B cell (primary cell): ENCODE measurements at regions not wholly inside any gene's neighbourhood (a gene's known extent, or its start where the extent isn't known, plus 50 kb on each side); places are given as distances from the start of the nearest gene placed in this dataset.
A peak's percentile ranks its signal among the peaks of the same experiment; 100 is the strongest.

Experiments
- ATAC-seq: fragments of 200-7000 bp; cut with Tn5 transposase; one replicate; pipeline ENCODE4 v1.10.0; 2021; ENCODE audit warnings: low read depth, mild to moderate bottlenecking, moderate number of reproducible peaks, moderate library complexity
- CTCF ChIA-PET: fragments of 350-600 bp; sonication (Branson Sonifier 250); formaldehyde crosslinking; loops from one replicate; lab custom pipeline; 2021; ENCODE audit warnings: antibody characterized with exemption, inconsistent platforms; lab: Charles Lee
- POLR2A ChIA-PET: fragments of 350-600 bp; sonication (Branson Sonifier 250); formaldehyde crosslinking; loops from one replicate; lab custom pipeline; 2021; ENCODE audit warnings: antibody characterized with exemption; lab: Charles Lee
- DNase-seq: peaks from one replicate; pipeline ENCODE4 v3.0.0; 2013
- H2AFZ ChIP-seq: 2 replicates; pipeline ENCODE4 v1.6.1; 2012; ENCODE audit warnings: mild to moderate bottlenecking, low read depth, low read length; ENCODE audit not compliant: insufficient read depth, poor library complexity, severe bottlenecking
- H3K27ac ChIP-seq, 2 donors: 1 replicate in 1 of 2; 2 replicates in 1 of 2; pipeline ENCODE4 v1.5.1; 2012 to 2013; ENCODE audit warnings: low read length in 2 of 2, mild to moderate bottlenecking in 2 of 2, moderate library complexity in 1 of 2
- H3K27me3 ChIP-seq, 4 experiments: fragments of 200-600 bp in 1 of 4; sonication (generic) in 1 of 4; replicated peaks in 1 of 4; 1 replicate in 2 of 4; 2 replicates in 2 of 4; pipeline versions ENCODE4 v1.6.1 to v1.7.0; 2013 to 2016; ENCODE audit warnings: low read length in 3 of 4, mild to moderate bottlenecking in 2 of 4, mixed read lengths in 1 of 4, moderate library complexity in 1 of 4; ENCODE audit not compliant: insufficient read depth in 4 of 4, control insufficient read depth in 3 of 4; ENCODE audit errors: control extremely low read depth in 1 of 4
- H3K36me3 ChIP-seq, 2 experiments: replicated peaks in 1 of 2; 1 replicate in 1 of 2; 2 replicates in 1 of 2; pipeline versions ENCODE4 v1.6.1 to v1.7.1; 2013; ENCODE audit warnings: low read length in 1 of 2; ENCODE audit not compliant: insufficient read depth in 2 of 2, control insufficient read depth in 1 of 2; ENCODE audit errors: control extremely low read depth in 1 of 2, extremely low read depth in 1 of 2
- H3K4me1 ChIP-seq, 2 donors: fragments of 200-600 bp in 1 of 2; sonication (generic) in 1 of 2; 1 replicate in 1 of 2; 2 replicates in 1 of 2; pipeline versions ENCODE4 v1.5.1 to v1.6.1; 2013 to 2017; ENCODE audit warnings: low read length in 2 of 2; ENCODE audit not compliant: control insufficient read depth in 2 of 2, insufficient read depth in 2 of 2
- H3K4me2 ChIP-seq: replicated peaks from 2 replicates; pipeline ENCODE3; 2012; ENCODE audit warnings: mild to moderate bottlenecking, low read depth, low read length; ENCODE audit not compliant: poor library complexity, severe bottlenecking
- H3K4me3 ChIP-seq, 5 experiments: fragments of 200-600 bp in 1 of 5; sonication (generic) in 1 of 5; 1 replicate in 3 of 5; 2 replicates in 2 of 5; pipeline versions ENCODE4 v1.5.1 to v1.7.0; 2011 to 2016; ENCODE audit warnings: low read length in 4 of 5, mild to moderate bottlenecking in 4 of 5, low read depth in 2 of 5, control low read depth in 1 of 5, moderate library complexity in 1 of 5; ENCODE audit not compliant: insufficient read depth in 1 of 5; ENCODE audit errors: control extremely low read depth in 1 of 5, extremely low read depth in 1 of 5
- H3K79me2 ChIP-seq: fragments of 200-600 bp; sonication (generic); one replicate; pipeline ENCODE4 v1.6.0; 2016; ENCODE audit warnings: low read length; ENCODE audit not compliant: control insufficient read depth, insufficient read depth
- H3K9ac ChIP-seq: fragments of 200-600 bp; sonication (generic); 2 replicates; pipeline ENCODE4 v1.6.1; 2017; ENCODE audit warnings: mild to moderate bottlenecking, low read length, moderate library complexity
- H3K9me3 ChIP-seq, 3 donors: one replicate each; pipeline versions ENCODE4 v1.6.1 to v1.7.1; 2013; ENCODE audit warnings: low read length in 2 of 3; ENCODE audit not compliant: control insufficient read depth in 2 of 3, insufficient read depth in 1 of 3; ENCODE audit errors: control extremely low read depth in 1 of 3
- H4K20me1 ChIP-seq: 2 replicates; pipeline ENCODE4 v1.6.0; 2012; ENCODE audit warnings: mild to moderate bottlenecking, low read length; ENCODE audit not compliant: insufficient read depth, control insufficient read depth, poor library complexity, severe bottlenecking
- H3K27ac Mint-ChIP-seq: one replicate; pipeline ENCODE4 v1.8.0; 2021; ENCODE audit warnings: mixed read lengths
- H3K27me3 Mint-ChIP-seq: one replicate; pipeline ENCODE4 v1.8.0; 2021; ENCODE audit warnings: mixed read lengths
- H3K4me1 Mint-ChIP-seq: one replicate; pipeline ENCODE4 v1.8.0; 2021; ENCODE audit warnings: mixed read lengths
- H3K4me3 Mint-ChIP-seq: one replicate; pipeline ENCODE4 v1.8.0; 2021; ENCODE audit warnings: mixed read lengths
- H3K9me3 Mint-ChIP-seq: one replicate; pipeline ENCODE4 v1.8.0; 2022; ENCODE audit warnings: mixed read lengths; ENCODE audit not compliant: insufficient read depth
- EZH2 ChIP-seq: IDR thresholded peaks from 2 replicates; pipeline ENCODE4 v1.6.1; 2012; ENCODE audit warnings: borderline replicate concordance, low read depth, mild to moderate bottlenecking, moderate library complexity, low read length; ENCODE audit not compliant: insufficient read depth, poor library complexity, severe bottlenecking
- WGBS: methylation state at CpG from one replicate; pipeline ENCODE4 v1.1.5; 2013; ENCODE audit warnings: missing lambda C conversion rate; ENCODE audit not compliant: insufficient coverage; 5-methylcytosine and 5-hydroxymethylcytosine counted together
- intact Hi-C: fragments of 100-400 bp; cut with micrococcal nuclease; formaldehyde crosslinking; loops from one replicate; pipeline ENCODE4 v1.10.0; 2022
- TF ChIP-seq, protein P1 (sequence below): fragments of 200-600 bp; IDR thresholded peaks from one replicate; pipeline ENCODE4 v1.8.0; 2022; ENCODE audit warnings: antibody characterized with exemption, mild to moderate bottlenecking

DNA sequence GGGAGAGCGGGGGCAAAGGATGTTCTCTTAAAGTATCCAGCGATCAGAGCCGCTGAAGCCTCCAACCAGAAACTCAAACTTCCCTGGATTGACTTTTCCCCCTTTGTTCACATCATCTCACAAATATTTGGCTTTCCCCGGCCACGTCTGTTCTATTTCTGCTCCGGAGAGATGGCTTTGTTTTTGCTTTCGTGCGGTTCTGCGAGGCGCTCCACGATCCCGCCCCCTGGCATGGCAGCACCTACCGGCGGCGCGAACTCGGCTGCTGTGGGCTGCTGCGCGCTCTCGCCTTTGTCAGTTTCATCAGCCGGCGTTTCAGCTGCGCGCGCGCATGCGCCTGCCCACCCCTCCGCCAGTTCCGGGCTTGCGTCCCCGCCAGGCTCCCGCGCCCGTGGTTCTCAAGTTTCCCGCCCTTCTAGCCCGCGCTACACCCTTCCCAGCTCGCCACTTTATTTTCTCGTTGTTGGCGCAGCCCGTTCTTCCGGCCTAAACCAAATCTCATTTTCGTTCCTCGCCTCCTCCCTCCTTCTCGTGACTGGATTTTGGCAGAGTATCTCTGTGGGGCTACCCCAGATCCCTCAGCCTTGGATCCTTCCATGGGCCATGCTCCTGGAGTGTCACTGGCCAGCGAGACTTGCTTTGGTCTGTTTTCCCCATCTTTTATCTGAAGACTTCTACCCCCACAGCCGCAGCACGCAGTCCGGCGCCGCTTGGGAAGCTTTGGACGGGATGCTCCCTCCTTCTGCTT lies 98.0 kb downstream of the INSIG2 start:
- peak overlapping the region; percentile 90 for H3K4me3 Mint-ChIP-seq
- H3K9me3 Mint-ChIP-seq, result no peaks in the 10 kb centered on the region
- no peaks in the 10 kb centered on the region for H3K9me3 ChIP-seq
- peak overlapping the region; percentile 56 to 75 for H3K27ac ChIP-seq
- TF ChIP-seq, protein P1, sequence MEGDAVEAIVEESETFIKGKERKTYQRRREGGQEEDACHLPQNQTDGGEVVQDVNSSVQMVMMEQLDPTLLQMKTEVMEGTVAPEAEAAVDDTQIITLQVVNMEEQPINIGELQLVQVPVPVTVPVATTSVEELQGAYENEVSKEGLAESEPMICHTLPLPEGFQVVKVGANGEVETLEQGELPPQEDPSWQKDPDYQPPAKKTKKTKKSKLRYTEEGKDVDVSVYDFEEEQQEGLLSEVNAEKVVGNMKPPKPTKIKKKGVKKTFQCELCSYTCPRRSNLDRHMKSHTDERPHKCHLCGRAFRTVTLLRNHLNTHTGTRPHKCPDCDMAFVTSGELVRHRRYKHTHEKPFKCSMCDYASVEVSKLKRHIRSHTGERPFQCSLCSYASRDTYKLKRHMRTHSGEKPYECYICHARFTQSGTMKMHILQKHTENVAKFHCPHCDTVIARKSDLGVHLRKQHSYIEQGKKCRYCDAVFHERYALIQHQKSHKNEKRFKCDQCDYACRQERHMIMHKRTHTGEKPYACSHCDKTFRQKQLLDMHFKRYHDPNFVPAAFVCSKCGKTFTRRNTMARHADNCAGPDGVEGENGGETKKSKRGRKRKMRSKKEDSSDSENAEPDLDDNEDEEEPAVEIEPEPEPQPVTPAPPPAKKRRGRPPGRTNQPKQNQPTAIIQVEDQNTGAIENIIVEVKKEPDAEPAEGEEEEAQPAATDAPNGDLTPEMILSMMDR, result no peak
- no peak for TF ChIP-seq EZH2
- ChIA-PET POLR2A (interaction anchor here (1.1 kb wide), 1 partner anchor 38 kb away, joined by 4 read pairs; no protein-coding TSS in a partner anchor), CTCF (interaction anchor here (0.9 to 2.2 kb wide), 5 partner anchors 17 to 140 kb away, joined by 3 to 7 read pairs (median 4); no protein-coding TSS in a partner anchor)
- H3K27me3 ChIP-seq, result peaks cover 0 to 3% (median 2%) of the 10 kb centered on the region in 4 experiments
- peak overlapping the region; percentile 94 for H3K4me2 ChIP-seq
- 8% methylated on average over 48 of the region's 52 CpGs for WGBS
- peak; percentile 89 for DNase-seq
- peak; percentile 93 for ATAC-seq
- peak overlapping the region; percentile 89 for H3K27ac Mint-ChIP-seq
- H3K4me1 ChIP-seq, result peaks cover 0 to 14% of the 10 kb centered on the region in 2 donors
- H3K27me3 Mint-ChIP-seq, result peaks cover 6% of the 10 kb centered on the region
- peak overlapping the region; percentile 60 to 90 (median 80) for H3K4me3 ChIP-seq
- H3K4me1 Mint-ChIP-seq, result peaks cover 17% of the 10 kb centered on the region
- no peaks in the 10 kb centered on the region for H3K79me2 ChIP-seq
- intact Hi-C loops, result loop anchor here (1.0 to 5.0 kb wide), 6 partner anchors 16 to 372 kb away; partner anchors contain the start of genes CCDC93, DDX18 and INSIG2
- no peaks in the 10 kb centered on the region for H3K36me3 ChIP-seq
- H2AFZ ChIP-seq, result peak overlapping the region; percentile 99
- peak overlapping the region; percentile 87 for H3K9ac ChIP-seq
- H4K20me1 ChIP-seq, result no peaks in the 10 kb centered on the region
